Inferior parietal cortex (tissue), 1 donor: ENCODE measurements at regions not wholly inside any gene's neighbourhood (a gene's known extent, or its start where the extent isn't known, plus 50 kb on each side); places are given as distances from the start of the nearest gene placed in this dataset.

Experiments
- DNase-seq: peaks from one replicate; pipeline ENCODE4 v3.0.0-alpha.2; 2016; ENCODE audit errors: extremely low spot score

GRCh38 chr13:74000876-74001275 is 133.3 kb downstream of the KLF12 start:
- DNase-seq: no peak

GRCh38 chr13:73998631-73999030 is 135.6 kb downstream of the KLF12 start:
- no peak for DNase-seq

- no peak for DNase-seq
Observed at GRCh38 chr13:73997964-73998363, 136.2 kb downstream of the KLF12 start.

GRCh38 chr13:73996569-73996968 is 137.6 kb downstream of the KLF12 start:
- DNase-seq: no peak

- DNase-seq: no peak
Observed at GRCh38 chr13:73995736-73996135, 138.5 kb downstream of the KLF12 start.

GRCh38 chr13:73993661-73994060 is 140.5 kb downstream of the KLF12 start:
- DNase-seq: no peak

GRCh38 chr13:73991884-73992283 is 142.3 kb downstream of the KLF12 start:
- DNase-seq: no peak

- no peak for DNase-seq
Observed at GRCh38 chr13:73991384-73991783, 142.8 kb downstream of the KLF12 start.

- DNase-seq: no peak
Observed at GRCh38 chr13:73989244-73989843, 144.9 kb downstream of the KLF12 start.

GRCh38 chr13:73988461-73988860 is 145.7 kb downstream of the KLF12 start:
- DNase-seq: no peak

GRCh38 chr13:73987618-73988017 is 146.6 kb downstream of the KLF12 start:
- no peak for DNase-seq

- DNase-seq: no peak
Observed at GRCh38 chr13:73985783-73986182, 148.4 kb downstream of the KLF12 start.

GRCh38 chr13:73984949-73985691 is 149.1 kb downstream of the KLF12 start:
- DNase-seq: no peak

GRCh38 chr13:73984201-73984600 is 150.0 kb downstream of the KLF12 start:
- DNase-seq: no peak

GRCh38 chr13:73983109-73983508 is 151.1 kb downstream of the KLF12 start:
- DNase-seq: no peak

GRCh38 chr13:73981595-73981994 is 152.6 kb downstream of the KLF12 start:
- DNase-seq: no peak

GRCh38 chr13:73975767-73976166 is 158.4 kb downstream of the KLF12 start:
- no peak for DNase-seq

- no peak for DNase-seq
Observed at GRCh38 chr13:73974051-73974450, 160.2 kb downstream of the KLF12 start.

- no peak for DNase-seq
Observed at GRCh38 chr13:73973156-73973555, 161.0 kb downstream of the KLF12 start.

- no peak for DNase-seq
Observed at GRCh38 chr13:73972545-73972944, 161.7 kb downstream of the KLF12 start.

GRCh38 chr13:73971481-73971880 is 162.7 kb downstream of the KLF12 start:
- no peak for DNase-seq

GRCh38 chr13:73970421-73971055 is 163.7 kb downstream of the KLF12 start:
- peak; percentile 38 for DNase-seq
